ENCODE measurements at regions not wholly inside any gene's neighbourhood (a gene's known extent, or its start where the extent isn't known, plus 50 kb on each side); places are given as distances from the start of the nearest gene placed in this dataset.

DNA sequence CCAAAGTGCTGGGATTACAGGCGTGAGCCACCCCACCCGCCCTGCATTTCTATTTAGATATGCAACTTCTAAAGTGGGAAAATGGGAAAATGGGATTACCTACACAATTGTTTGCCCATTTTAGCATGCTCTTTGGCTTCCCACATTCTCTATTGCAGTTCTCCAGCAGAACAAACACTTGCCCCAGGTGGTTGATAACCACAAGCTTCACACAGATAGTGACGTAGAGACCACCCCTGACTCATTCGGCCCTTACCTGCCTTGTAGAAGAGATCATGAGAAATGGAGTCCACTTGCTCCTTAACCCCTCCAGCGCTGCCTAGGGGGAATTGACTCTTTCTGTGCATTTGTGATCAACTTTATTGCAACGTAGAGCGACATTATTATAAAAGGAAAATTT is 83.2 kb upstream of the RAP2B start:
- no peak overlapping the region for H2AFZ ChIP-seq (ENCODE audit: low read depth)
- no peak overlapping the region for H3K4me2 ChIP-seq
- no peaks in the 10 kb centered on the region for H4K20me1 ChIP-seq (ENCODE audit: insufficient read depth)
- H3K4me3 ChIP-seq (ENCODE audit: low read depth in 2 of 2, low read length in 1 of 2): no peak overlapping the region
- H3K27me3 ChIP-seq (ENCODE audit: insufficient read depth): no peaks in the 10 kb centered on the region
- H3F3A ChIP-seq (replicated peaks; ENCODE audit: insufficient read depth): no peaks in the 10 kb centered on the region
- TF ChIP-seq SMC3 (IDR thresholded peaks at IDR 0.05; ENCODE audit: low read depth, low read length) (no peak), FOXJ3 (CRISPR knock-in tag; IDR thresholded peaks at IDR 0.05) (no peak), FOSL2 (IDR thresholded peaks at IDR 0.05; ENCODE audit: borderline replicate concordance, low read depth) (no peak), GATA2 (CRISPR knock-in tag; IDR thresholded peaks at IDR 0.05) (no peak), REST (IDR thresholded peaks at IDR 0.05; ENCODE audit: low read depth, low read length) (no peak), CHD2 (IDR thresholded peaks at IDR 0.05; ENCODE audit: low read length, partially characterized antibody) (no peak), TEAD4 (IDR thresholded peaks at IDR 0.05; ENCODE audit: borderline replicate concordance, insufficient read depth) (no peak), IRF3 (IDR thresholded peaks at IDR 0.05; ENCODE audit: low read depth, low read length) (no peak), NFIC (IDR thresholded peaks at IDR 0.05; ENCODE audit: borderline replicate concordance) (no peak), GABPA (IDR thresholded peaks at IDR 0.05; ENCODE audit: low read depth) (no peak), ELF1 (IDR thresholded peaks at IDR 0.05) (no peak), EP300 (IDR thresholded peaks at IDR 0.05; ENCODE audit: borderline replicate concordance in 1 of 2, low read depth in 1 of 2, low read length in 1 of 2) (no peak), POLR2AphosphoS5 (IDR thresholded peaks at IDR 0.05; ENCODE audit: low read depth, low read length) (no peak), MEF2A (IDR thresholded peaks at IDR 0.05; ENCODE audit: borderline replicate concordance, low read depth) (no peak), FOXM1 (IDR thresholded peaks at IDR 0.05; ENCODE audit: low read depth) (no peak), JUND (IDR thresholded peaks at IDR 0.05) (no peak), RFX5 (IDR thresholded peaks at IDR 0.05; ENCODE audit: low read length) (no peak)
- TF ChIP-seq, protein P1, sequence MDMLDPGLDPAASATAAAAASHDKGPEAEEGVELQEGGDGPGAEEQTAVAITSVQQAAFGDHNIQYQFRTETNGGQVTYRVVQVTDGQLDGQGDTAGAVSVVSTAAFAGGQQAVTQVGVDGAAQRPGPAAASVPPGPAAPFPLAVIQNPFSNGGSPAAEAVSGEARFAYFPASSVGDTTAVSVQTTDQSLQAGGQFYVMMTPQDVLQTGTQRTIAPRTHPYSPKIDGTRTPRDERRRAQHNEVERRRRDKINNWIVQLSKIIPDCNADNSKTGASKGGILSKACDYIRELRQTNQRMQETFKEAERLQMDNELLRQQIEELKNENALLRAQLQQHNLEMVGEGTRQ (IDR thresholded peaks at IDR 0.05; ENCODE audit: borderline replicate concordance, low read depth, low read length): no peak
- TF ChIP-seq, protein P2, sequence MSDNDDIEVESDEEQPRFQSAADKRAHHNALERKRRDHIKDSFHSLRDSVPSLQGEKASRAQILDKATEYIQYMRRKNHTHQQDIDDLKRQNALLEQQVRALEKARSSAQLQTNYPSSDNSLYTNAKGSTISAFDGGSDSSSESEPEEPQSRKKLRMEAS (IDR thresholded peaks at IDR 0.05; ENCODE audit: low read depth): no peak
- TF ChIP-seq, protein P3, sequence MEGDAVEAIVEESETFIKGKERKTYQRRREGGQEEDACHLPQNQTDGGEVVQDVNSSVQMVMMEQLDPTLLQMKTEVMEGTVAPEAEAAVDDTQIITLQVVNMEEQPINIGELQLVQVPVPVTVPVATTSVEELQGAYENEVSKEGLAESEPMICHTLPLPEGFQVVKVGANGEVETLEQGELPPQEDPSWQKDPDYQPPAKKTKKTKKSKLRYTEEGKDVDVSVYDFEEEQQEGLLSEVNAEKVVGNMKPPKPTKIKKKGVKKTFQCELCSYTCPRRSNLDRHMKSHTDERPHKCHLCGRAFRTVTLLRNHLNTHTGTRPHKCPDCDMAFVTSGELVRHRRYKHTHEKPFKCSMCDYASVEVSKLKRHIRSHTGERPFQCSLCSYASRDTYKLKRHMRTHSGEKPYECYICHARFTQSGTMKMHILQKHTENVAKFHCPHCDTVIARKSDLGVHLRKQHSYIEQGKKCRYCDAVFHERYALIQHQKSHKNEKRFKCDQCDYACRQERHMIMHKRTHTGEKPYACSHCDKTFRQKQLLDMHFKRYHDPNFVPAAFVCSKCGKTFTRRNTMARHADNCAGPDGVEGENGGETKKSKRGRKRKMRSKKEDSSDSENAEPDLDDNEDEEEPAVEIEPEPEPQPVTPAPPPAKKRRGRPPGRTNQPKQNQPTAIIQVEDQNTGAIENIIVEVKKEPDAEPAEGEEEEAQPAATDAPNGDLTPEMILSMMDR (IDR thresholded peaks at IDR 0.05): no peak
- H3K9ac ChIP-seq: no peak overlapping the region
- DNase-seq: no peak
- no peaks in the 10 kb centered on the region for H3K4me1 ChIP-seq (ENCODE audit: control insufficient read depth in 1 of 2, insufficient read depth in 2 of 2, low read depth in 1 of 2, low read length in 1 of 2)
- H3K79me2 ChIP-seq (ENCODE audit: insufficient read depth): no peaks in the 10 kb centered on the region
- H3K27ac ChIP-seq (ENCODE audit: low read depth in 2 of 2, low read length in 1 of 2): no peak overlapping the region
- H3K36me3 ChIP-seq (replicated peaks in 1 of 2; ENCODE audit: control insufficient read depth in 1 of 2, insufficient read depth in 2 of 2, low read length in 1 of 2): no peaks in the 10 kb centered on the region
- WGBS (ENCODE audit: low lambda C conversion rate): 83% methylated on average over 7 of the region's 7 CpGs
- ChIA-PET CTCF (interaction anchor here (1.6 kb wide), 1 partner anchor 9 kb away, joined by 3 read pairs; no protein-coding TSS in a partner anchor), POLR2A (no interaction called here)
- H3K9me3 ChIP-seq: no peaks in the 10 kb centered on the region
- no peaks in the 10 kb centered on the region for H3K9me2 ChIP-seq

Data from SK-N-SH (cell line).